HepG2 (cell line): ENCODE measurements at regions not wholly inside any gene's neighbourhood (a gene's known extent, or its start where the extent isn't known, plus 50 kb on each side); places are given as distances from the start of the nearest gene placed in this dataset.
"Not testable (repeated sequence)": the region's sequence is repeated elsewhere in the genome, so short reads cannot be mapped to it uniquely, and the experiment has no call there.

ENCODE experiments used
- KDM5A ChIP-seq: fragments of 200-600 bp; sonication (generic); IDR thresholded peaks from 2 replicates; pipeline ENCODE4 v1.7.0; 2018; ENCODE audit warnings: antibody characterized with exemption, mild to moderate bottlenecking, low read length, borderline replicate concordance
- KLF13 ChIP-seq: sonication (generic); formaldehyde crosslinking; IDR thresholded peaks from 2 replicates; pipeline ENCODE4 v1.4.0; 2020; ENCODE audit warnings: mild to moderate bottlenecking, missing genetic modification reagents
- ZBTB39 ChIP-seq: sonication (generic); formaldehyde crosslinking; IDR thresholded peaks from 2 replicates; pipeline ENCODE4 v1.5.0; 2020; ENCODE audit warnings: missing genetic modification reagents

DNA sequence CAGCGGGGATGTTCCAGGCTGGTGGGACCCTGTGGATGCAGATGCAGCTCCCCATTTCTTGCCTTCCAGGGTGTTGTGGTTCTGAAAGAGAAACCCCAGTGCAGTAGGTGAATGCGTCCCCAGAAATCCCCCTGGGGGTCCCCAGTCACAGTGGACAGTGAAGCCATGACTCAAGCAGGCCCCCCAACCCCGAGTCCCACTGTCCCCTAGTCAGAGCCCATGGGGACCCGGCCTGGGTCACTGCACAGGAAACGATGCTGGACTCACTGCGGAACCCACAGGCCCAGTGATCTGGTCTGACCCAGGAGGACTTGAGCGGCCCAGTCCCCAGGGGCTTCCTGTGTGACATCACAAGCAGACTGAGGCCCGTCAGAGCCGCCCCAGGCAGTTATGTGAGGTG lies 341.4 kb downstream of the ADGRD1 start:
- not testable (repeated sequence) for TF ChIP-seq KDM5A; KLF13 (CRISPR knock-in tag); ZBTB39 (CRISPR knock-in tag)
